Lower lobe of right lung (tissue), 2 donors: ENCODE measurements at regions not wholly inside any gene's neighbourhood (a gene's known extent, or its start where the extent isn't known, plus 50 kb on each side); places are given as distances from the start of the nearest gene placed in this dataset.

ENCODE experiments used
- ATAC-seq, 2 donors: fragments of 200-7000 bp; cut with Tn5 transposase; one replicate each; pipeline ENCODE4 v1.9.1; 2020 to 2022; ENCODE audit warnings: mild to moderate bottlenecking in 2 of 2, moderate library complexity in 2 of 2
- DNase-seq: peaks from one replicate; pipeline ENCODE4 v3.0.0-alpha.2; 2020
- H3K27ac ChIP-seq: fragments of 200-600 bp; one replicate; pipeline ENCODE4 v1.8.0; 2022
- H3K27me3 ChIP-seq: fragments of 200-600 bp; one replicate; pipeline ENCODE4 v1.8.0; 2022; ENCODE audit warnings: low read depth
- H3K36me3 ChIP-seq: fragments of 200-600 bp; one replicate; pipeline ENCODE4 v1.8.0; 2022; ENCODE audit warnings: mild to moderate bottlenecking
- H3K4me1 ChIP-seq: fragments of 200-600 bp; one replicate; pipeline ENCODE4 v1.8.0; 2022
- H3K4me3 ChIP-seq: fragments of 200-600 bp; one replicate; pipeline ENCODE4 v1.8.0; 2022; ENCODE audit warnings: mild to moderate bottlenecking
- H3K9me3 ChIP-seq: fragments of 200-600 bp; one replicate; pipeline ENCODE4 v1.8.0; 2022
- intact Hi-C: fragments of 100-400 bp; cut with DNase I; formaldehyde crosslinking; loops from one replicate; pipeline ENCODE4 v1.11.0; 2022
- TF ChIP-seq, protein P1 (sequence below): fragments of 200-600 bp; IDR thresholded peaks from one replicate; pipeline ENCODE4 v1.8.0; 2022; ENCODE audit warnings: antibody characterized with exemption, mild to moderate bottlenecking
- donor health status: DM: no; HTN: yes; CAD: no; lungs with severe emphysema.

DNA sequence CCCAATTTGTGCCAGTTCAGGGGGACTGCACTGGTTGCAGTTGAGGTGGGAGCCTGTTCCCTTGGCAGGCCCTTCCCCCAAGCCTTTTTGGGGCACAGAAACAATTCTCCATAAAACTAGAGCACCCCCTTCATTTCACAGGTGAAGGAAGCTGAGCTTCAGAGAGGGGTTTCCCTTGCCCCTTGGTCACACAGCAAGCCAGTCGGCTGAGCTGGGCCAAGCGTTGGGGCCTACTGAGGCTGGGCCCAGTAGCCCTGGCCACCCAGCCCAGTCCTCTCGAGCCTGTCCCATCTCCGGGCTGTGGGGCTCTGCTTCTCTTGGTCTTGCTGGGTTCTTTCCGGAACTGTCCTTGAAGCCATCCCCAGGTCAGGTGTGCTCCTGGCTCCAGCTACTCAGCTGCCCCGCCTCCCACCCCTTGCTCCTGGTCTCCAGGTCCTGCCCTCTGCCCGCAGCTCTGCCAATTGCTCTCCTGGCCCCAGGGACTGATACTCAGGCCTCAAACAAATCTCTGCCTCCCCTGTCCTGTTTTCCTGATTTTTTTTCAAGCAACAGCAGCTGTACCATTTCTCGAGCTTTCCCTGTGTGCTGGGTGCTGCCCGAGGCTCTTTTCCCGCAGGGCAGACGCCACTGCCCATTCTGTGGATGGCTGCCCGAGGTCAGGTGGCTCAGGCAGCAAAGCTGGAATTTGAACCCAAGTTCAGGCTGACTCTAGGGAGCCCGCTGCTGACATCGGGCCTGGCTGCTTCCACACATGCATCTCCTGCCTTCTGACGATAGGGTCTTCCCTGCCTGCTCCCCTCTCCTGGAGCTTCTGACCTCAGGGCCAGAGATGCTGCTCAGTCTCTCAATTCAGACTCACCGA lies 87.4 kb upstream of the NKD1 start:
- Histone ChIP-seq H3K27ac (no peak overlapping the region), H3K27me3 (peaks cover 51% of the 10 kb centered on the region), H3K36me3 (no peaks in the 10 kb centered on the region), H3K4me1 (no peaks in the 10 kb centered on the region), H3K9me3 (no peaks in the 10 kb centered on the region), H3K4me3 (no peak overlapping the region)
- intact Hi-C loops, result no loop called here
- TF ChIP-seq, protein P1, sequence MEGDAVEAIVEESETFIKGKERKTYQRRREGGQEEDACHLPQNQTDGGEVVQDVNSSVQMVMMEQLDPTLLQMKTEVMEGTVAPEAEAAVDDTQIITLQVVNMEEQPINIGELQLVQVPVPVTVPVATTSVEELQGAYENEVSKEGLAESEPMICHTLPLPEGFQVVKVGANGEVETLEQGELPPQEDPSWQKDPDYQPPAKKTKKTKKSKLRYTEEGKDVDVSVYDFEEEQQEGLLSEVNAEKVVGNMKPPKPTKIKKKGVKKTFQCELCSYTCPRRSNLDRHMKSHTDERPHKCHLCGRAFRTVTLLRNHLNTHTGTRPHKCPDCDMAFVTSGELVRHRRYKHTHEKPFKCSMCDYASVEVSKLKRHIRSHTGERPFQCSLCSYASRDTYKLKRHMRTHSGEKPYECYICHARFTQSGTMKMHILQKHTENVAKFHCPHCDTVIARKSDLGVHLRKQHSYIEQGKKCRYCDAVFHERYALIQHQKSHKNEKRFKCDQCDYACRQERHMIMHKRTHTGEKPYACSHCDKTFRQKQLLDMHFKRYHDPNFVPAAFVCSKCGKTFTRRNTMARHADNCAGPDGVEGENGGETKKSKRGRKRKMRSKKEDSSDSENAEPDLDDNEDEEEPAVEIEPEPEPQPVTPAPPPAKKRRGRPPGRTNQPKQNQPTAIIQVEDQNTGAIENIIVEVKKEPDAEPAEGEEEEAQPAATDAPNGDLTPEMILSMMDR, result no peak
- ATAC-seq (no peak), DNase-seq (no peak)

GRCh38 chr16:50459496-50460080 lies 88.6 kb upstream of the NKD1 start:
- Histone ChIP-seq H3K36me3 (no peaks in the 10 kb centered on the region), H3K27ac (no peak overlapping the region), H3K27me3 (peaks cover 43% of the 10 kb centered on the region), H3K4me1 (no peaks in the 10 kb centered on the region), H3K9me3 (no peaks in the 10 kb centered on the region), H3K4me3 (no peak overlapping the region)
- intact Hi-C loops, result no loop called here
- no peak for ATAC-seq
- DNase-seq, result peak; percentile 12
- TF ChIP-seq, protein P1, result no peak

- peaks cover 42% of the 10 kb centered on the region for H3K27me3 ChIP-seq
These were observed 89.3 kb upstream of the NKD1 start for GRCh38 chr16:50458667-50459495.

GRCh38 chr16:50457979-50458491 lies 89.2 kb upstream of the BRD7 start:
- ATAC-seq (no peak), DNase-seq (no peak)
- TF ChIP-seq, protein P1, result no peak
- Histone ChIP-seq H3K4me1 (no peaks in the 10 kb centered on the region), H3K27ac (no peak overlapping the region), H3K4me3 (no peak overlapping the region), H3K27me3 (peaks cover 34% of the 10 kb centered on the region), H3K9me3 (no peaks in the 10 kb centered on the region), H3K36me3 (no peaks in the 10 kb centered on the region)
- intact Hi-C loops, result no loop called here

More at GRCh38 chr16:50458667-50459495, 89.3 kb upstream of the NKD1 start:
- Histone ChIP-seq H3K4me1 (no peaks in the 10 kb centered on the region), H3K9me3 (no peaks in the 10 kb centered on the region), H3K4me3 (no peak overlapping the region), H3K36me3 (no peaks in the 10 kb centered on the region), H3K27ac (no peak overlapping the region)
- intact Hi-C loops, result no loop called here
- DNase-seq, result peak; percentile 32
- TF ChIP-seq, protein P1, result no peak
- ATAC-seq, result peak; percentile 62 to 80

DNA sequence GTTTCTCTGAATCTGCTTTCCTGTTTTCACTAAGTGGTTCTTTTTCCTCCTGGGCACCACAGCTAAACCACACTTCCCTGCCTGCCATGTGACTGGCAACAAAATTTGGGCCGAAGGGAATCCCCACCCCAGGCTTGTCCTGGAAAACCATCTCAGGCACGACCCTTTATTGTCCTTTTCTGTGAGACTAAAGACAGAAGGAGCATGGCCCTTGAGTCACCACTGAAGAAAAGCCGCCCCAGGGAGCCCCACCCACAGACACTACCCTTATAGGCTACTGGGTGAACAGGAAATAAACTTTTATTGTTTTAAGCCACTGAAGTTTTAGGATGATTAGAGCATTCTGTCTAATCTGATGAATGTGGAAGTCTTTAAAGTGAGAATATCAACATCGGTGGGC lies 88.6 kb upstream of the BRD7 start:
- Histone ChIP-seq H3K9me3 (no peaks in the 10 kb centered on the region), H3K4me3 (no peak overlapping the region), H3K4me1 (no peaks in the 10 kb centered on the region), H3K36me3 (no peaks in the 10 kb centered on the region), H3K27ac (no peak overlapping the region), H3K27me3 (peaks cover 29% of the 10 kb centered on the region)
- DNase-seq (no peak), ATAC-seq (no peak)
- intact Hi-C loops, result no loop called here
- TF ChIP-seq, protein P1, result no peak
